HG03571 (cell line): ENCODE measurements at regions not wholly inside any gene's neighbourhood (a gene's known extent, or its start where the extent isn't known, plus 50 kb on each side); places are given as distances from the start of the nearest gene placed in this dataset.

ENCODE experiments used
- ATAC-seq: cut with Tn5 transposase; IDR thresholded peaks from one replicate; pipeline ENCODE4 v1.9.1; 2021; ENCODE audit not compliant: unreplicated experiment

GRCh38 chr5:12292610-12293204 is 388.5 kb upstream of the CTNND2 start:
- no peak for ATAC-seq

GRCh38 chr5:12284604-12285003 is 380.4 kb upstream of the CTNND2 start:
- ATAC-seq: no peak

GRCh38 chr5:12277504-12278192 is 373.4 kb upstream of the CTNND2 start:
- peak; percentile 88 for ATAC-seq

GRCh38 chr5:12274236-12274635 is 370.0 kb upstream of the CTNND2 start:
- no peak for ATAC-seq

- no peak for ATAC-seq
Observed at GRCh38 chr5:12272389-12272788, 368.1 kb upstream of the CTNND2 start.

GRCh38 chr5:12270914-12271313 is 366.7 kb upstream of the CTNND2 start:
- ATAC-seq: no peak

- no peak for ATAC-seq
Observed at GRCh38 chr5:12269164-12269563, 364.9 kb upstream of the CTNND2 start.

- ATAC-seq: no peak
Observed at GRCh38 chr5:12258549-12258948, 354.3 kb upstream of the CTNND2 start.

- no peak for ATAC-seq
Observed at GRCh38 chr5:12250454-12250853, 346.2 kb upstream of the CTNND2 start.

- no peak for ATAC-seq
Observed at GRCh38 chr5:12248831-12249230, 344.6 kb upstream of the CTNND2 start.

- ATAC-seq: no peak
Observed at GRCh38 chr5:12246036-12246435, 341.8 kb upstream of the CTNND2 start.

- no peak for ATAC-seq
Observed at GRCh38 chr5:12245429-12245828, 341.2 kb upstream of the CTNND2 start.

- no peak for ATAC-seq
Observed at GRCh38 chr5:12242950-12243888, 339.0 kb upstream of the CTNND2 start.

GRCh38 chr5:12237837-12238575 is 333.8 kb upstream of the CTNND2 start:
- no peak for ATAC-seq

GRCh38 chr5:12230659-12231058 is 326.4 kb upstream of the CTNND2 start:
- no peak for ATAC-seq

- no peak for ATAC-seq
Observed at GRCh38 chr5:12217039-12217438, 312.8 kb upstream of the CTNND2 start.

GRCh38 chr5:12214267-12215015 is 310.2 kb upstream of the CTNND2 start:
- ATAC-seq: no peak

GRCh38 chr5:12208366-12209100 is 304.3 kb upstream of the CTNND2 start:
- ATAC-seq: no peak

GRCh38 chr5:12204761-12205160 is 300.5 kb upstream of the CTNND2 start:
- no peak for ATAC-seq

GRCh38 chr5:12193536-12193935 is 289.3 kb upstream of the CTNND2 start:
- no peak for ATAC-seq
